ENCODE measurements at regions not wholly inside any gene's neighbourhood (a gene's known extent, or its start where the extent isn't known, plus 50 kb on each side); places are given as distances from the start of the nearest gene placed in this dataset.

- no peak overlapping the region for H3K27ac ChIP-seq (ENCODE audit: low read length)
- no peak overlapping the region for H3K4me2 ChIP-seq (ENCODE audit: low read depth, low read length)
- H4K20me1 ChIP-seq (ENCODE audit: insufficient read depth, low read length): no peaks in the 10 kb centered on the region
- no peaks in the 10 kb centered on the region for H3K9me3 ChIP-seq (replicated peaks; ENCODE audit: insufficient read depth, low read length)
- no peaks in the 10 kb centered on the region for H3F3A ChIP-seq (ENCODE audit: insufficient read depth, low read length)
- no peak overlapping the region for H2AFZ ChIP-seq (ENCODE audit: low read length)
- TF ChIP-seq, protein P1, sequence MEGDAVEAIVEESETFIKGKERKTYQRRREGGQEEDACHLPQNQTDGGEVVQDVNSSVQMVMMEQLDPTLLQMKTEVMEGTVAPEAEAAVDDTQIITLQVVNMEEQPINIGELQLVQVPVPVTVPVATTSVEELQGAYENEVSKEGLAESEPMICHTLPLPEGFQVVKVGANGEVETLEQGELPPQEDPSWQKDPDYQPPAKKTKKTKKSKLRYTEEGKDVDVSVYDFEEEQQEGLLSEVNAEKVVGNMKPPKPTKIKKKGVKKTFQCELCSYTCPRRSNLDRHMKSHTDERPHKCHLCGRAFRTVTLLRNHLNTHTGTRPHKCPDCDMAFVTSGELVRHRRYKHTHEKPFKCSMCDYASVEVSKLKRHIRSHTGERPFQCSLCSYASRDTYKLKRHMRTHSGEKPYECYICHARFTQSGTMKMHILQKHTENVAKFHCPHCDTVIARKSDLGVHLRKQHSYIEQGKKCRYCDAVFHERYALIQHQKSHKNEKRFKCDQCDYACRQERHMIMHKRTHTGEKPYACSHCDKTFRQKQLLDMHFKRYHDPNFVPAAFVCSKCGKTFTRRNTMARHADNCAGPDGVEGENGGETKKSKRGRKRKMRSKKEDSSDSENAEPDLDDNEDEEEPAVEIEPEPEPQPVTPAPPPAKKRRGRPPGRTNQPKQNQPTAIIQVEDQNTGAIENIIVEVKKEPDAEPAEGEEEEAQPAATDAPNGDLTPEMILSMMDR (IDR thresholded peaks at IDR 0.05; ENCODE audit: low read length): no peak
- TF ChIP-seq EZH2phosphoT487 (IDR thresholded peaks at IDR 0.05; ENCODE audit: low read length) (no peak), EZH2 (optimal IDR thresholded peaks at IDR 0.05; ENCODE audit: low read depth, low read length) (no peak)
- no peaks in the 10 kb centered on the region for H3K9me2 ChIP-seq (replicated peaks; ENCODE audit: insufficient read depth, low read length)
- no peaks in the 10 kb centered on the region for H3K4me1 ChIP-seq (ENCODE audit: low read length)
- DNase-seq: no peak
- no peaks in the 10 kb centered on the region for H3K79me2 ChIP-seq (ENCODE audit: low read length)
- no peak overlapping the region for H3K9ac ChIP-seq (ENCODE audit: low read length)
- H3K4me3 ChIP-seq (ENCODE audit: low read length): no peak overlapping the region
- peaks cover 76% of the 10 kb centered on the region for H3K27me3 ChIP-seq (replicated peaks; ENCODE audit: insufficient read depth, low read length)
- no peaks in the 10 kb centered on the region for H3K36me3 ChIP-seq (replicated peaks; ENCODE audit: insufficient read depth, low read length)
Measured at GRCh38 chr22:27114186-27114585, 456.8 kb downstream of the MIAT start.

GRCh38 chr22:27115410-27115809 lies 458.0 kb downstream of the MIAT start:
- H3K27ac ChIP-seq (ENCODE audit: low read length): no peak overlapping the region
- no peak overlapping the region for H2AFZ ChIP-seq (ENCODE audit: low read length)
- no peaks in the 10 kb centered on the region for H3K79me2 ChIP-seq (ENCODE audit: low read length)
- no peak overlapping the region for H3K4me3 ChIP-seq (ENCODE audit: low read length)
- H3K27me3 ChIP-seq (replicated peaks; ENCODE audit: insufficient read depth, low read length): peaks cover 80% of the 10 kb centered on the region
- H3K4me1 ChIP-seq (ENCODE audit: low read length): no peaks in the 10 kb centered on the region
- no peak overlapping the region for H3K4me2 ChIP-seq (ENCODE audit: low read depth, low read length)
- H3F3A ChIP-seq (ENCODE audit: insufficient read depth, low read length): no peaks in the 10 kb centered on the region
- H3K9me3 ChIP-seq (replicated peaks; ENCODE audit: insufficient read depth, low read length): no peaks in the 10 kb centered on the region
- H4K20me1 ChIP-seq (ENCODE audit: insufficient read depth, low read length): no peaks in the 10 kb centered on the region
- H3K9me2 ChIP-seq (replicated peaks; ENCODE audit: insufficient read depth, low read length): no peaks in the 10 kb centered on the region
- no peak for DNase-seq
- H3K9ac ChIP-seq (ENCODE audit: low read length): no peak overlapping the region
- H3K36me3 ChIP-seq (replicated peaks; ENCODE audit: insufficient read depth, low read length): no peaks in the 10 kb centered on the region
- TF ChIP-seq EZH2 (optimal IDR thresholded peaks at IDR 0.05; ENCODE audit: low read depth, low read length): no peak
- TF ChIP-seq, protein P1 (IDR thresholded peaks at IDR 0.05; ENCODE audit: low read length): no peak
- no peak for TF ChIP-seq EZH2phosphoT487 (IDR thresholded peaks at IDR 0.05; ENCODE audit: low read length)

DNA sequence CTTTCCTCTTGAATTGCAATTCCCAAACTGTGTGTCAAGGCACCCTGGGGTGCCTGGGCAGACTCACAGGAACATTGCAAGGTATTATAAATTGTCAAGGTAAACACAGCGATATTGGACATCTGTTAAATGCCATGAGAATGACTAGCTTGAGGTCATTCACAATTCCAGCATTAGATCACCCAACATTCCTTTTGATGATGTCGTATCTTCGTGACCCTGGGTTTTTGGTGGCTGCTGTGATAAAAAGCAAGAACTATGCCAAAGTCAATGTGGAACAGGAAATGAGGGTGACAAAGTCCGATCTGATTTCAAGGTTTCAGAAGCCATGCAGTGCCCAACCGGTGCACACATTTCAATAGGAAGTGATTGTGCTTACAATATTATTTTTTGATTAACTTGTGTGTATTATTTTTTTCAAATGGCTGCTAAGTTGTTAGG lies 458.4 kb downstream of the MIAT start:
- Histone ChIP-seq H3K4me2 (ENCODE audit: low read depth, low read length) (no peak overlapping the region), H3F3A (ENCODE audit: insufficient read depth, low read length) (no peaks in the 10 kb centered on the region), H3K9me3 (replicated peaks; ENCODE audit: insufficient read depth, low read length) (no peaks in the 10 kb centered on the region), H3K36me3 (replicated peaks; ENCODE audit: insufficient read depth, low read length) (no peaks in the 10 kb centered on the region), H3K27me3 (replicated peaks; ENCODE audit: insufficient read depth, low read length) (peaks cover 77% of the 10 kb centered on the region), H4K20me1 (ENCODE audit: insufficient read depth, low read length) (no peaks in the 10 kb centered on the region), H3K9ac (ENCODE audit: low read length) (no peak overlapping the region), H3K4me3 (ENCODE audit: low read length) (no peak overlapping the region), H3K79me2 (ENCODE audit: low read length) (no peaks in the 10 kb centered on the region), H3K4me1 (ENCODE audit: low read length) (no peaks in the 10 kb centered on the region), H2AFZ (ENCODE audit: low read length) (no peak overlapping the region), H3K27ac (ENCODE audit: low read length) (no peak overlapping the region), H3K9me2 (replicated peaks; ENCODE audit: insufficient read depth, low read length) (no peaks in the 10 kb centered on the region)
- TF ChIP-seq EZH2phosphoT487 (IDR thresholded peaks at IDR 0.05; ENCODE audit: low read length) (no peak), EZH2 (optimal IDR thresholded peaks at IDR 0.05; ENCODE audit: low read depth, low read length) (no peak)
- TF ChIP-seq, protein P1 (IDR thresholded peaks at IDR 0.05; ENCODE audit: low read length): no peak
- DNase-seq: no peak

Data from MM.1S (cell line).